Thoracic aorta (tissue), 2 donors: ENCODE measurements at regions not wholly inside any gene's neighbourhood (a gene's known extent, or its start where the extent isn't known, plus 50 kb on each side); places are given as distances from the start of the nearest gene placed in this dataset.

ENCODE experiments used
- ATAC-seq: fragments of 150-250 bp; one replicate; pipeline ENCODE4 v1.8.0; 2017; ENCODE audit warnings: low read depth; ENCODE audit not compliant: insufficient number of reproducible peaks, low FRiP score
- DNase-seq: peaks from one replicate; pipeline ENCODE4 v3.0.0-alpha.2; 2020; ENCODE audit warnings: low spot score
- H3K27ac ChIP-seq, 2 donors: fragments of 200-600 bp; sonication (generic); 1 replicate in 1 of 2; 2 replicates in 1 of 2; pipeline ENCODE4 v1.5.1; 2016; ENCODE audit warnings: mild to moderate bottlenecking in 2 of 2, moderate library complexity in 2 of 2
- H3K27me3 ChIP-seq: fragments of 200-600 bp; sonication (generic); replicated peaks from 2 replicates; pipeline ENCODE4 v1.6.0; 2016; ENCODE audit warnings: mild to moderate bottlenecking; ENCODE audit not compliant: insufficient read depth
- H3K36me3 ChIP-seq: fragments of 200-600 bp; sonication (generic); one replicate; pipeline ENCODE4 v1.5.1; 2016
- H3K4me1 ChIP-seq, 2 donors: fragments of 200-600 bp; sonication (generic); 1 replicate in 1 of 2; 2 replicates in 1 of 2; pipeline versions ENCODE4 v1.5.1 to v1.6.0; 2016; ENCODE audit warnings: low read depth in 2 of 2, mild to moderate bottlenecking in 1 of 2; ENCODE audit not compliant: control insufficient read depth in 1 of 2
- H3K4me3 ChIP-seq: fragments of 200-600 bp; sonication (generic); 2 replicates; pipeline ENCODE4 v1.5.1; 2016; ENCODE audit warnings: mild to moderate bottlenecking
- H3K9me3 ChIP-seq: fragments of 200-600 bp; sonication (generic); 2 replicates; pipeline ENCODE4 v1.5.1; 2016
- CTCF ChIP-seq: fragments of 200-600 bp; sonication (generic); IDR thresholded peaks from one replicate; pipeline ENCODE4 v1.5.1; 2019; ENCODE audit warnings: antibody characterized with exemption

- Histone ChIP-seq H3K9me3 (no peaks in the 10 kb centered on the region), H3K4me1 (no peaks in the 10 kb centered on the region), H3K27ac (no peak overlapping the region), H3K27me3 (no peaks in the 10 kb centered on the region), H3K36me3 (no peaks in the 10 kb centered on the region), H3K4me3 (no peak overlapping the region)
- TF ChIP-seq CTCF = no peak
- no peak for DNase-seq
- no peak for ATAC-seq
These were observed 263.9 kb upstream of the JARID2 start for GRCh38 chr6:14981960-14982359.

DNA sequence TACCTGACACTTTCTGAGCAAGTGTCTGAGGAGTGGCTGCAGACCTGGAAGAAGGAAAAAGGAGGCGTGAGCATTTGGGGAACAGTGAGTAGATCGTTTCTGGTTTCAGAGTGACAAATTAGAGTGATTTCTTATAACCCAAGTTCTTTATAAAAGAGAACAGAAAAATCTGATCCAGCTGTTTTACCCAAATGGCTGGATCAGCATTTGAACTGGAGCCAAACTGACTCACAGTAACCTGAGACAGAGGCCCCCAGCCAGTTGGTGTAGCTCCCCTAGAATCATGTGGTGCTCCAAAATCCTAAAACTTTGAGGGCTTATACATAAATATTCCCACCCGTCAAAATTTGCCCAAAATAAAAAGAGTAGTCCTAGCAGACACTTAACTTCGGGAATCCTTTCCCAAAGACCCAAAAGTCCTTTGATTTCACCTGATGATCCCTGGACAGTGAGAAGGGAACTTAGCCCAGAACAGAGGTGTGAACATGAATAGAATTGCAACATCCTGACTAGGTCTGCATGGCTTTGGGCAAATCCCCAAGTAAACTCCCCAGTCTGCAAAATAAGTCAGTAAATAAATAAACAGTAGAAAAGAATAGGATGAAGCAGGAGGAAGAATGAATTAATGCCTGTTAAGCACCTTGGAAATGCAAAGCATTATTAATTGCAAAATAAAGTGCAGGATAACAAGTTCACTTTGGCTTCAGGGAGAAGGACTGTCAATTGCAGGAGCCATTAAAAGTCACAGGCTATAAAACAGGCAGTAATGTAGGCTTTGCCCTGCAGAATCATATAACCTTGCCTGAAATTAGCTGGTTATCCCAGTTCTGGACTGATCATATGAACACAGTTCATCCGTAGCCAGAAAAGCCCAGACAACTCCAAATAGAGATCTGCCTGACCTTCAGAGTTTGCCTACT is 262.0 kb upstream of the JARID2 start:
- no peak for DNase-seq
- no peak overlapping the region for H3K27ac ChIP-seq

DNA sequence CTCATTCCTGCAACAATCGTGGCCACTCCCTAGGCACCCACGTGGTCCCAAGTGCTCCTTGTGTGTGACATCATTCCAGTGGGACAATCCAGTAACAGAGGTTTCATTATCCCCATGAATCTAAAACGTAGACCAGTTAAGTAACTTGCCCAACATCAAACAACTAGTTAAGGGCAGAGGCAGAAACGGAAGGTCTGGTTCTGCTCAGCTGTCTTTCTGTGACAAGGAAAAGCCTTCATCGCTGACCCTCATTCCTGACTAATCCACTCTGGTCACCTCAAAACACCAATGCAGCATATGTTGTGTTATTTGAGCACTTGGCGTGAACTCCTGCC is 261.4 kb upstream of the JARID2 start:
- Histone ChIP-seq H3K27me3 (no peaks in the 10 kb centered on the region), H3K4me3 (no peak overlapping the region), H3K27ac (no peak overlapping the region), H3K9me3 (no peaks in the 10 kb centered on the region), H3K36me3 (no peaks in the 10 kb centered on the region), H3K4me1 (no peaks in the 10 kb centered on the region)
- TF ChIP-seq CTCF = no peak
- ATAC-seq (no peak), DNase-seq (no peak)

More for the DNA sequence above, 262.0 kb upstream of the JARID2 start:
- Histone ChIP-seq H3K4me1 (no peaks in the 10 kb centered on the region), H3K4me3 (no peak overlapping the region), H3K36me3 (no peaks in the 10 kb centered on the region), H3K27me3 (no peaks in the 10 kb centered on the region), H3K9me3 (no peaks in the 10 kb centered on the region)
- no peak for ATAC-seq
- TF ChIP-seq CTCF = no peak

GRCh38 chr6:14985366-14985765 is 260.5 kb upstream of the JARID2 start:
- no peak for TF ChIP-seq CTCF
- no peaks in the 10 kb centered on the region for H3K27me3 ChIP-seq
- ATAC-seq (no peak), DNase-seq (no peak)
- H3K9me3 ChIP-seq = no peaks in the 10 kb centered on the region
- no peaks in the 10 kb centered on the region for H3K4me1 ChIP-seq
- no peak overlapping the region for H3K4me3 ChIP-seq
- H3K27ac ChIP-seq = no peak overlapping the region
- no peaks in the 10 kb centered on the region for H3K36me3 ChIP-seq

DNA sequence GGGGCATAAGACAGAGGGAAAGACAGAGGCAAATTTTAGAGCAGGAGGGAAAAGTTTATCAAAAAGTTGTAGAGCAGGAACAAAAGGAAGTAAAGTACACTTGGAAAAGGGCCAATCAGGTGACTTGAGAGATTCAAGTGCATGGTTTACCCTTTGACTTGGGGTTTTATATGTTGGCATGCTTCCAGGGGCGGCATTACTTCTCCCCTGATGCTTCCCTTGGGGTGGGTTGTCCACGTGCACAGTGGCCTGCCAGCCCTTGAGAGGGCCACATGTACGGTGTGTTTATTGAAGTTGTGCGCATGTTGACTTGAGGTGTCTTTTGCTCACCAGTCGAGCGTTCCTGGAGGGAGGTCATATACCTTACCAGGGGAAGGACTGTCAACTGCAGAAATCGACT is 259.5 kb upstream of the JARID2 start:
- Histone ChIP-seq H3K4me3 (no peak overlapping the region), H3K4me1 (no peaks in the 10 kb centered on the region), H3K36me3 (no peaks in the 10 kb centered on the region), H3K27me3 (no peaks in the 10 kb centered on the region), H3K9me3 (no peaks in the 10 kb centered on the region), H3K27ac (no peak overlapping the region)
- ATAC-seq (no peak), DNase-seq (no peak)
- TF ChIP-seq CTCF = no peak
